ENCODE measurements at regions not wholly inside any gene's neighbourhood (a gene's known extent, or its start where the extent isn't known, plus 50 kb on each side); places are given as distances from the start of the nearest gene placed in this dataset.

- no peak for TF ChIP-seq CTCF (IDR thresholded peaks at IDR 0.05; ENCODE audit: control extremely low read depth, extremely low read depth)
- peaks cover 0 to 6% (median 2%) of the 10 kb centered on the region in 4 donors for H3K9me3 ChIP-seq (ENCODE audit: control insufficient read depth in 4 of 4, insufficient read depth in 3 of 4, low read length in 3 of 4)
- H3K9ac ChIP-seq (ENCODE audit: insufficient read depth in 1 of 2, low read length in 2 of 2), result no peak overlapping the region
- H3K4me3 ChIP-seq, result no peak overlapping the region
- DNase-seq (no peak), ATAC-seq (ENCODE audit: insufficient read depth, low FRiP score) (no peak)
- WGBS, 2 donors, result 92 to 95% methylated on average over 4 of the region's 4 CpGs
- H3K4me1 ChIP-seq (ENCODE audit: control insufficient read depth in 5 of 5, insufficient read depth in 5 of 5, low read length in 5 of 5), result no peaks in the 10 kb centered on the region
- no peaks in the 10 kb centered on the region for H3K27me3 ChIP-seq (ENCODE audit: control insufficient read depth in 3 of 3, insufficient read depth in 3 of 3, low read length in 2 of 3)
- H3K36me3 ChIP-seq (ENCODE audit: control insufficient read depth in 4 of 4, insufficient read depth in 4 of 4, low read length in 4 of 4), result no peaks in the 10 kb centered on the region
- H3K27ac ChIP-seq (ENCODE audit: low read depth in 1 of 2, low read length in 1 of 2), result no peak overlapping the region
Observed at GRCh38 chr4:74848774-74849173, 54.5 kb upstream of the BTC start.

- peaks cover 0 to 6% (median 2%) of the 10 kb centered on the region in 4 donors for H3K9me3 ChIP-seq (ENCODE audit: control insufficient read depth in 4 of 4, insufficient read depth in 3 of 4, low read length in 3 of 4)
- no peak for TF ChIP-seq CTCF (IDR thresholded peaks at IDR 0.05; ENCODE audit: control extremely low read depth, extremely low read depth)
- H3K4me3 ChIP-seq, result no peak overlapping the region
Observed at GRCh38 chr4:74845834-74846233, 51.5 kb upstream of the BTC start.

More at GRCh38 chr4:74845834-74846233, 51.5 kb upstream of the BTC start:
- DNase-seq (no peak), ATAC-seq (ENCODE audit: insufficient read depth, low FRiP score) (no peak)
- H3K9ac ChIP-seq (ENCODE audit: insufficient read depth in 1 of 2, low read length in 2 of 2), result no peak overlapping the region
- WGBS, 2 donors, result 90 to 97% methylated on average over 1 of the region's 1 CpG
- no peak overlapping the region for H3K27ac ChIP-seq (ENCODE audit: low read depth in 1 of 2, low read length in 1 of 2)
- H3K36me3 ChIP-seq (ENCODE audit: control insufficient read depth in 4 of 4, insufficient read depth in 4 of 4, low read length in 4 of 4), result no peaks in the 10 kb centered on the region
- H3K4me1 ChIP-seq (ENCODE audit: control insufficient read depth in 5 of 5, insufficient read depth in 5 of 5, low read length in 5 of 5), result no peaks in the 10 kb centered on the region
- no peaks in the 10 kb centered on the region for H3K27me3 ChIP-seq (ENCODE audit: control insufficient read depth in 3 of 3, insufficient read depth in 3 of 3, low read length in 2 of 3)

Measured in lung (tissue), 11 donors.